ENCODE measurements at regions not wholly inside any gene's neighbourhood (a gene's known extent, or its start where the extent isn't known, plus 50 kb on each side); places are given as distances from the start of the nearest gene placed in this dataset.
"Not testable (repeated sequence)": the region's sequence is repeated elsewhere in the genome, so short reads cannot be mapped to it uniquely, and the experiment has no call there.

GRCh38 chr5:93220431-93220830, 360.6 kb downstream of the NR2F1-AS1 start:
- DNase-seq (ENCODE audit: low spot score): no peak

DNA sequence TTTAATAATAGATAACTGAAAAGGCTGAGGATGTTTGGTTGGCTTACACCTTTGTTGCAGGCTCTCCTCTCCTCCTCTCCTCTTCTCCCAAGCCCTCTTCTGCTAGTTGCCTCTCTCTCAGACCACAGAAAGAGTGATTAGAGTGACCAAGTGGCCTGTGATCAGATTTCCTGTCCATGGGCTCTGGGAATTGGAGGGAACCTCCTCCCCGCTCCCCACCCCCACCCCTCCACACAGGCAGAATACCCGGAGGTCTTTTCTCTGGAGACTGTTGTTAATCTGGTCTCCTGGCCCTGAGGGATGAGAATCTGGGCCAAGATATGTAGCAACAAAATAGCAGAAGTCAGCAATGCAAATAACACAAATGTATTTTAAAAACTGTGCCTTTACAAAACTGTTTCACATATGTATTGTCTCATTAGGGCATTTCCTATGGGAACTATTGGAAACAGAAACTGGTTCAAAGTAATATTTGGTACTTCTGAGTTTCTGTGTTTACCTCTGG, 361.3 kb downstream of the NR2F1-AS1 start:
- no peak for DNase-seq (ENCODE audit: low spot score)

DNA sequence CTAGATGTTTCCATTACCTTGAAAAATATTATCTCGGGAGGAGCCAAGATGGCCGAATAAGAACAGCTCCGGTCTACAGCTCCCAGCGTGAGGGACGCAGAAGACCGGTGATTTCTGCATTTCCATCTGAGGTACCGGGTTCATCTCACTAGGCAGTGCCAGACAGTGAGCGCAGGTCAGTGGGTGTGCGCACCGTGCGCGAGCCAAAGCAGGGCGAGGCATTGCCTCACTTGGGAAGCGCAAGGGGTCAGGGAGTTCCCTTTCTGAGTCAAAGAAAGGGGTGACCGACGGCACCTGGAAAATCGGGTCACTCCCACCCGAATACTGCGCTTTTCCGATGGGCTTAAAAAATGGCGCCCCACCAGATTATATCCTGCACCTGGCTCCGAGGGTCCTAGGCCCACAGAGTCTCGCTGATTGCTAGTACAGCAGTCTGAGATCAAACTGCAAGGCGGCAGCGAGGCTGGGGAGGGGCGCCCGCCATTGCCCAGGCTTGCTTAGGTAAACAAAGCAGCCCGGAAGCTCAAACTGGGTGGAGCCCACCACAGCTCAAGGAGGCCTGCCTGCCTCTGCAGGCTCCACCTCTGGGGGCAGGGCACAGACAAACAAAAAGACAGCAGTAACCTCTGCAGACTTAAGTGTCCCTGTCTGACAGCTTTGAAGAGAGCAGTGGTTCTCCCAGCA, 367.8 kb downstream of the NR2F1-AS1 start:
- not testable (repeated sequence) for DNase-seq (ENCODE audit: low spot score)

DNA sequence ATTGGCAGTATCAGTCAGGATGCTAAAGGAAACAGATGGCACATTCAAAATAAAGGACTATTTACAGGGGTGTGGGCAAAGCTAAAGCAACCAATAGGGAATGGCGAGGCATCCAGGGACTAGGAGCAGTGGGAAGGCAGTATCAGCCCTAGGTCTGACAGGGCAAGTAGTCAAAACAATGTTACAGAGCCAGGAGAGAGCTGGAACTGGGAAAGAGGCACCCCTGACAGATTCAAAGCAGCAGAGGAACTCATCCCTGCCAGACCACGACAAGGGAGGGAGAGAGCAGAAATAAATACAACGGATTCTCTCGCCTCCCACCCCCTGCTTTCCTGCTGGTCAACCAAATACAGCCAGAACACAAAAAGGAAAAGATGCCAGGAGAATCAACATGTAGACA, 371.5 kb downstream of the NR2F1-AS1 start:
- no peak for DNase-seq (ENCODE audit: low spot score)

GRCh38 chr5:93208141-93208751, 372.8 kb downstream of the NR2F1-AS1 start:
- DNase-seq (ENCODE audit: low spot score): no peak

DNA sequence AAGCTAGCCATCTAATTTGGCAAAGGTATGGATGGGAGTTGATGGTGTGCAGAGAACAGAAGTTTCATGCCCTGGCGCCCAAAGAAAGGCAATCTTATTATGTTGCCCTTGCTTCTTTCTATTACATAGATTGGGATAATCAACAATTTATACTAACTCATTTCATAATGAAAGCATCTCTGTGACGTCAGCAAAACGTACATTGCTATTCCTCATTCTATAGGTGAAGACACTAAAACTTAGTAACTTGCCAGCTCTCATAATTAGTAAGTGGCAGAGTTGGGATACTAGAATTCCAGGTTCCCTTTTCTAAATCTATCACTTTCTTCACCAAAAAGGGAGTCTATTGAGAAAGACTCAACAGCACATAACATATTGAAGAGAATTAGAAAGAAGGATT, 374.8 kb downstream of the NR2F1-AS1 start:
- DNase-seq (ENCODE audit: low spot score): no peak

DNA sequence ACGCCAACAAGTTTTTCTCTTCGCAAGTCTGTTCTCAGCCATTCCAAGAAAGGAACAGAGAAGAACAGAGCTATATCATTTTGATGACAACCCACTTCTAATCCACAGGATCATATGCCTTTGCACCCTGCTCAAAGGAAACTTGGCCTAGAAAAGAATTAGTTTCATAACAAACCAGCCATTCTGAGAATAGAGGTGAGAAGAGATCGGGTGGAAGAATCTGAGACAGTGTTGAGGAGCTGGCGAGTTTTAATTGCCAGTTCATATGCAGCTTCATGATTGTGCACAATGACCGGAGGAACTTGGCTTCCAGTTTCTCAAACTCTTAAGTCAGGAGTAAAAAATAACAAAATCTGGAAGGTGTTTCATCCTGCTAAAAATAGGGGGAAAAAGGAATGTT, 380.0 kb downstream of the NR2F1-AS1 start:
- no peak for DNase-seq (ENCODE audit: low spot score)

DNA sequence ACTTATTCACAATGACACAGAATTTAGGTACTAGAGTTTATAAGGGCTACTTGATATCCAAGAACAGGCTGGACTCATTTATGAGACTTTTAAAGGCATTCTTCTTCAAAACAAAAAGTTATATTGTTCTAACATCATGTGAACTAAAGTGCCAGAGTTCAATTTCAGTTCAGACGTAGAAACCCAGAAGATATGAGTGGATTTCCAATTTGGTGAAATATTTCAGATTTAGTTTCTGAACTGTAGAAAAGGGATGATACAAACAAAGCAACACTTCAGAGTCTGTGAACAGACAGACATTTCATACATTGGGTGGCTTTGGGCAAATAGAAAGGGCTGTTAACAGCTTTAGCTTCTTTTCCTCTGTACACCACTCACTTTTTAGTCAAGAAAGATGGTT, 384.0 kb downstream of the NR2F1-AS1 start:
- DNase-seq (ENCODE audit: low spot score): no peak

DNA sequence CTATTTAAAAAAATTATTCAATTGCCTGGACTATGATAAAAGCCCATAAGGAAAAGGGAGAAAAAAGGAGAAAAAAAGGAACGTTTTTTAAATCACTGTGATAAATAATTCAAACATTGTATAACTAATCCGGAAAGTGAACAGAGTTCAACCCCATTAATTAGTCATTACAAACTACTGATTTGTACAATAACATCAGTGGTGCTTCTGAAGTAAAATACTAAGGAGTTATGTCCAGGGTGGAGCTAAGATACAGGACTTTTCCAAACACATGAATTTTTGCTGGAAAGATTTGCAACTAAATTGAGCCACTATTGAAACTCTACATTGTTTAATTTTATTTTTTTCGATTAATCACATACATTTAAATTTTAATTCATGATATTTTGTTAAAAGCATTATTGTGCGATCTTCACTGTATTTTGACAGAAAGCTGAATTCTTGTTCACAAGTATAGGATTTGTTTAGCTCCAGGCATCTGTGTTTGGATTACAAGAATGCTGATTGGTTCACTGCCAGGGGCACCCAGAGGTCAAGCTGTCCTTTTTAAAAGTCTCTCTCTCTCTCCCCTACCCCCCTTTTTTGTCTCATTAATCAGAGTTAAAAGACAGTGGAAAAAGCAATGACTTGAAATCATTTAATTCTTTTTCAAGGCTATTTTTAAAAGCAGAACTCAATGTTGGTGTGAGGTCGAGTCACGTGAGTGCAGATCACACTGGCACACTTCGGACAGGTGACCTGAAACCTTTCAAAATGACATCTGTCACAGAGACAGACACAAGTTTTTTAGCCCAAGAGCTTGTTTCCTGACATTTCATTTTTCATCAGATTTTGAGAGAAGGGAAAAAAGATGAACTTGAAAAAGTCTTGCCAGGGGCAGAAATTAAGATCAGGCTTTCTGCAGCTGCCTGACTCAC, 387.3 kb downstream of the NR2F1-AS1 start:
- no peak for DNase-seq (ENCODE audit: low spot score)

GRCh38 chr5:93192683-93193082, 388.3 kb downstream of the NR2F1-AS1 start:
- no peak for DNase-seq (ENCODE audit: low spot score)

- DNase-seq (ENCODE audit: low spot score): no peak
These were observed 388.9 kb downstream of the NR2F1-AS1 start for GRCh38 chr5:93192087-93192486.

GRCh38 chr5:93191035-93191817, 389.8 kb downstream of the NR2F1-AS1 start:
- DNase-seq (ENCODE audit: low spot score): no peak

GRCh38 chr5:93189707-93190120, 391.3 kb downstream of the NR2F1-AS1 start:
- DNase-seq (ENCODE audit: low spot score): no peak

GRCh38 chr5:93188876-93189485, 392.0 kb downstream of the NR2F1-AS1 start:
- DNase-seq (ENCODE audit: low spot score): no peak

GRCh38 chr5:93186076-93186682, 394.8 kb downstream of the NR2F1-AS1 start:
- no peak for DNase-seq (ENCODE audit: low spot score)

DNA sequence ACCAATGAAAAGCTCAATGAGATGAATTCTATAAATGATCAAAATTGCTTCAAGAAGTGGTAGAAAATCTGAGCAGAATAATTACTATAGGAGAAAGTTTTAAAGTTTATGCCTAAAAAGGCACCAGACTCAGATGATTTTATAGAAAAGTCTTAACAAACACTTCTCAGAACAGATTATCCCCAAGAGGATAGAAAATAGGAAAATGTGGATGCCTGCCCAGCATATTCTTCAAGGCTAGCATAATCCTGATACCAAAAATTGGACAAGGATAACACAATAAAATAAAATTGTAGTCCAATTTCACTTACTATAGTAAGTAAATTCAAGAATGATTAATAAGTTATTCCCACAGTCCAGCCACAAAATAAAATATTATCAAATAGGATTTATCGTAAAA, 397.0 kb downstream of the NR2F1-AS1 start:
- no peak for DNase-seq (ENCODE audit: low spot score)

GRCh38 chr5:93179466-93179865, 401.6 kb downstream of the NR2F1-AS1 start:
- no peak for DNase-seq (ENCODE audit: low spot score)

GRCh38 chr5:93174930-93175329, 406.1 kb downstream of the NR2F1-AS1 start:
- DNase-seq (ENCODE audit: low spot score): no peak

DNA sequence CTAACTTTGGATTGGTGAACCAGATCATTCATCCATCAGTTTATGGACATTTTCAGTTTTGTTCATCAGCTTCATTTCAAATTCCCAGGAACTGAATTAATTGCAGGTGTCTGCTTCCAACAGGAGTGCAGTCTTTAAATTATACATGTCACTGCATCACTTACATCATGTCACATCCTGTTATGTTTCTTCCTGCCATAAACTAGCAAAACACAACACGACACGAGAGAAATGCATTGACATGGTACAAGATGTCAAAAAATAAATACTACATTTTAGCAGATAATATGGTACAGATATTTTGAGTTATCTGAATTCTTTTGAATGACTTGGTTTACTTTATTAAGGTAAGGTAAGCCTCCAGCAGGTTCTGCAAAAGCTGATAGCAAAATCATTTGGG, 415.5 kb downstream of the NR2F1-AS1 start:
- no peak for DNase-seq (ENCODE audit: low spot score)

- no peak for DNase-seq (ENCODE audit: low spot score)
These were observed 416.3 kb downstream of the NR2F1-AS1 start for GRCh38 chr5:93164690-93165089.
